ENCODE measurements at regions not wholly inside any gene's neighbourhood (a gene's known extent, or its start where the extent isn't known, plus 50 kb on each side); places are given as distances from the start of the nearest gene placed in this dataset.

GRCh38 chr6:119612176-119612891 lies 262.8 kb upstream of the MAN1A1 start:
- Mint-ChIP-seq H3K4me1 (peaks cover 2% of the 10 kb centered on the region), H3K9me3 (no peaks in the 10 kb centered on the region), H3K36me3 (ENCODE audit: low read depth) (no peaks in the 10 kb centered on the region), H3K4me3 (no peak overlapping the region), H3K27me3 (peaks cover 5% of the 10 kb centered on the region), H3K27ac (no peak overlapping the region)
- ChIA-PET CTCF (interaction anchor here (1.3 kb wide), 1 partner anchor 10 kb away, joined by 4 read pairs; no protein-coding TSS in a partner anchor), POLR2A (no interaction called here)
- no peak for DNase-seq

- H3K27me3 Mint-ChIP-seq: peaks cover 5% of the 10 kb centered on the region
- H3K27ac Mint-ChIP-seq: no peak overlapping the region
- no peak for DNase-seq
- peaks cover 2% of the 10 kb centered on the region for H3K4me1 Mint-ChIP-seq
- ChIA-PET POLR2A (no interaction called here), CTCF (no interaction called here)
- no peaks in the 10 kb centered on the region for H3K9me3 Mint-ChIP-seq
- H3K36me3 Mint-ChIP-seq (ENCODE audit: low read depth): no peaks in the 10 kb centered on the region
- no peak overlapping the region for H3K4me3 Mint-ChIP-seq
Measured at GRCh38 chr6:119610754-119611153, 261.2 kb upstream of the MAN1A1 start.

- peaks cover 4% of the 10 kb centered on the region for H3K27me3 Mint-ChIP-seq
- ChIA-PET CTCF (no interaction called here), POLR2A (no interaction called here)
Measured at GRCh38 chr6:119610265-119610664, 260.7 kb upstream of the MAN1A1 start.

GRCh38 chr6:119609865-119610264 lies 260.3 kb upstream of the MAN1A1 start:
- peaks cover 2% of the 10 kb centered on the region for H3K4me1 Mint-ChIP-seq
- peaks cover 3% of the 10 kb centered on the region for H3K27me3 Mint-ChIP-seq
- no peak overlapping the region for H3K4me3 Mint-ChIP-seq
- no peaks in the 10 kb centered on the region for H3K9me3 Mint-ChIP-seq
- no peaks in the 10 kb centered on the region for H3K36me3 Mint-ChIP-seq (ENCODE audit: low read depth)
- ChIA-PET POLR2A (no interaction called here), CTCF (no interaction called here)
- no peak overlapping the region for H3K27ac Mint-ChIP-seq
- no peak for DNase-seq

More at GRCh38 chr6:119610265-119610664, 260.7 kb upstream of the MAN1A1 start:
- Mint-ChIP-seq H3K27ac (no peak overlapping the region), H3K9me3 (no peaks in the 10 kb centered on the region), H3K4me1 (peaks cover 2% of the 10 kb centered on the region), H3K36me3 (ENCODE audit: low read depth) (no peaks in the 10 kb centered on the region), H3K4me3 (no peak overlapping the region)
- DNase-seq: no peak

- POLR2A ChIA-PET: no interaction called here
- peaks cover 3% of the 10 kb centered on the region for H3K27me3 Mint-ChIP-seq
- CTCF ChIA-PET: no interaction called here
- no peak overlapping the region for H3K27ac Mint-ChIP-seq
- H3K36me3 Mint-ChIP-seq (ENCODE audit: low read depth): no peaks in the 10 kb centered on the region
- DNase-seq: no peak
- H3K4me3 Mint-ChIP-seq: no peak overlapping the region
- no peaks in the 10 kb centered on the region for H3K9me3 Mint-ChIP-seq
- H3K4me1 Mint-ChIP-seq: peaks cover 2% of the 10 kb centered on the region
Measured at GRCh38 chr6:119608994-119609393, 259.4 kb upstream of the MAN1A1 start.

GRCh38 chr6:119604124-119604523 lies 254.6 kb upstream of the MAN1A1 start:
- Mint-ChIP-seq H3K4me3 (no peak overlapping the region), H3K4me1 (no peaks in the 10 kb centered on the region), H3K27me3 (no peaks in the 10 kb centered on the region), H3K9me3 (no peaks in the 10 kb centered on the region), H3K36me3 (ENCODE audit: low read depth) (no peaks in the 10 kb centered on the region), H3K27ac (no peak overlapping the region)
- ChIA-PET CTCF (no interaction called here), POLR2A (no interaction called here)
- no peak for DNase-seq

GRCh38 chr6:119603501-119603900 lies 253.9 kb upstream of the MAN1A1 start:
- ChIA-PET POLR2A (no interaction called here), CTCF (no interaction called here)
- no peaks in the 10 kb centered on the region for H3K36me3 Mint-ChIP-seq (ENCODE audit: low read depth)

GRCh38 chr6:119602215-119603178 lies 252.9 kb upstream of the MAN1A1 start:
- Mint-ChIP-seq H3K27ac (no peak overlapping the region), H3K4me3 (no peak overlapping the region), H3K4me1 (no peaks in the 10 kb centered on the region), H3K36me3 (ENCODE audit: low read depth) (no peaks in the 10 kb centered on the region), H3K9me3 (no peaks in the 10 kb centered on the region), H3K27me3 (no peaks in the 10 kb centered on the region)
- no peak for DNase-seq
- CTCF ChIA-PET: no interaction called here
- POLR2A ChIA-PET: no interaction called here

More at GRCh38 chr6:119603501-119603900, 253.9 kb upstream of the MAN1A1 start:
- H3K4me1 Mint-ChIP-seq: no peaks in the 10 kb centered on the region
- H3K27ac Mint-ChIP-seq: no peak overlapping the region
- H3K27me3 Mint-ChIP-seq: no peaks in the 10 kb centered on the region
- H3K9me3 Mint-ChIP-seq: no peaks in the 10 kb centered on the region
- H3K4me3 Mint-ChIP-seq: no peak overlapping the region
- no peak for DNase-seq

GRCh38 chr6:119598883-119599282 lies 249.3 kb upstream of the MAN1A1 start:
- Mint-ChIP-seq H3K36me3 (ENCODE audit: low read depth) (no peaks in the 10 kb centered on the region), H3K9me3 (no peaks in the 10 kb centered on the region), H3K4me1 (no peaks in the 10 kb centered on the region), H3K4me3 (no peak overlapping the region), H3K27ac (no peak overlapping the region), H3K27me3 (peaks cover 3% of the 10 kb centered on the region)
- ChIA-PET POLR2A (no interaction called here), CTCF (no interaction called here)
- DNase-seq: no peak

GRCh38 chr6:119594907-119595306 lies 245.3 kb upstream of the MAN1A1 start:
- CTCF ChIA-PET: no interaction called here
- Mint-ChIP-seq H3K9me3 (no peaks in the 10 kb centered on the region), H3K4me3 (no peak overlapping the region), H3K27ac (no peak overlapping the region), H3K4me1 (no peaks in the 10 kb centered on the region), H3K36me3 (ENCODE audit: low read depth) (no peaks in the 10 kb centered on the region), H3K27me3 (peaks cover 7% of the 10 kb centered on the region)
- POLR2A ChIA-PET: no interaction called here
- no peak for DNase-seq

- DNase-seq: no peak
- ChIA-PET CTCF (no interaction called here), POLR2A (no interaction called here)
- H3K9me3 Mint-ChIP-seq: no peaks in the 10 kb centered on the region
- H3K27me3 Mint-ChIP-seq: peaks cover 11% of the 10 kb centered on the region
- H3K4me1 Mint-ChIP-seq: no peaks in the 10 kb centered on the region
- no peak overlapping the region for H3K4me3 Mint-ChIP-seq
- no peaks in the 10 kb centered on the region for H3K36me3 Mint-ChIP-seq (ENCODE audit: low read depth)
- H3K27ac Mint-ChIP-seq: no peak overlapping the region
Measured at GRCh38 chr6:119591235-119591634, 241.7 kb upstream of the MAN1A1 start.

GRCh38 chr6:119590066-119590465 lies 240.5 kb upstream of the MAN1A1 start:
- Mint-ChIP-seq H3K4me1 (no peaks in the 10 kb centered on the region), H3K4me3 (no peak overlapping the region), H3K9me3 (no peaks in the 10 kb centered on the region), H3K27ac (no peak overlapping the region), H3K27me3 (peaks cover 11% of the 10 kb centered on the region), H3K36me3 (ENCODE audit: low read depth) (no peaks in the 10 kb centered on the region)
- POLR2A ChIA-PET: no interaction called here
- CTCF ChIA-PET: no interaction called here
- no peak for DNase-seq

- no peaks in the 10 kb centered on the region for H3K36me3 Mint-ChIP-seq (ENCODE audit: low read depth)
- H3K9me3 Mint-ChIP-seq: no peaks in the 10 kb centered on the region
- H3K27ac Mint-ChIP-seq: no peak overlapping the region
- peaks cover 11% of the 10 kb centered on the region for H3K27me3 Mint-ChIP-seq
- H3K4me3 Mint-ChIP-seq: no peak overlapping the region
- H3K4me1 Mint-ChIP-seq: no peaks in the 10 kb centered on the region
- CTCF ChIA-PET: no interaction called here
- DNase-seq: no peak
- POLR2A ChIA-PET: no interaction called here
Measured at GRCh38 chr6:119587537-119587936, 238.0 kb upstream of the MAN1A1 start.
